Neural cell (in vitro differentiated cells): ENCODE measurements at regions not wholly inside any gene's neighbourhood (a gene's known extent, or its start where the extent isn't known, plus 50 kb on each side); places are given as distances from the start of the nearest gene placed in this dataset.

Source experiments
- H2AFZ ChIP-seq: fragments of 200-600, 300-800 bp; sonication (generic), shearing (Covaris generic); 2 replicates; pipeline ENCODE4 v1.6.0; 2014; ENCODE audit warnings: low read depth, mild to moderate bottlenecking, antibody characterized with exemption, low read length, moderate library complexity
- H3F3A ChIP-seq: fragments of 200-600 bp; shearing (Covaris generic); 2 replicates; pipeline ENCODE4 v1.6.1; 2016; ENCODE audit warnings: mild to moderate bottlenecking, moderate library complexity, mixed read lengths, antibody characterized with exemption, low read length; ENCODE audit not compliant: insufficient read depth, poor library complexity, severe bottlenecking
- H3K27ac ChIP-seq: fragments of 200-600, 300-800 bp; sonication (generic), shearing (Covaris generic); 2 replicates; pipeline ENCODE4 v1.5.1; 2014; ENCODE audit warnings: mild to moderate bottlenecking, low read length, moderate library complexity
- H3K27me3 ChIP-seq: fragments of 300-800, 200-600 bp; sonication (generic), shearing (Covaris generic); 2 replicates; pipeline ENCODE4 v1.6.0; 2014; ENCODE audit warnings: mild to moderate bottlenecking, low read depth, low read length, moderate library complexity; ENCODE audit not compliant: insufficient read depth
- H3K36me3 ChIP-seq: fragments of 300-800, 200-600 bp; sonication (generic), shearing (Covaris generic); 2 replicates; pipeline ENCODE4 v1.5.1; 2014; ENCODE audit warnings: mild to moderate bottlenecking, antibody characterized with exemption, low read length, moderate library complexity; ENCODE audit not compliant: insufficient read depth
- H3K4me2 ChIP-seq: fragments of 300-800, 200-600 bp; sonication (generic), shearing (Covaris generic); 2 replicates; pipeline ENCODE4 v1.6.0; 2014; ENCODE audit warnings: mild to moderate bottlenecking, low read length
- H3K4me3 ChIP-seq: fragments of 300-800, 200-600 bp; sonication (generic), shearing (Covaris generic); 2 replicates; pipeline ENCODE4 v1.5.1; 2014; ENCODE audit warnings: mild to moderate bottlenecking, low read length, moderate library complexity
- H3K79me2 ChIP-seq: fragments of 200-600 bp; shearing (Covaris generic); replicated peaks from 2 replicates; pipeline ENCODE4 v1.6.0; 2014; ENCODE audit warnings: mild to moderate bottlenecking, low read length, moderate library complexity; ENCODE audit not compliant: insufficient read depth
- H3K9ac ChIP-seq: fragments of 300-800, 200-600 bp; sonication (generic), shearing (Covaris generic); 2 replicates; pipeline ENCODE4 v1.6.1; 2016; ENCODE audit warnings: mild to moderate bottlenecking, low read length, mixed read lengths
- H3K9me2 ChIP-seq: fragments of 200-600 bp; shearing (Covaris generic); 2 replicates; pipeline ENCODE4 v1.6.1; 2016; ENCODE audit warnings: mild to moderate bottlenecking, low read length, mixed read lengths; ENCODE audit not compliant: insufficient read depth
- H3K9me3 ChIP-seq: fragments of 200-600, 300-800 bp; sonication (generic), shearing (Covaris generic); 2 replicates; pipeline ENCODE4 v1.6.1; 2016; ENCODE audit warnings: mild to moderate bottlenecking, mixed run types, low read length, moderate library complexity, mixed read lengths
- H4K20me1 ChIP-seq: fragments of 200-600 bp; shearing (Covaris generic); 2 replicates; pipeline ENCODE4 v1.6.1; 2016; ENCODE audit warnings: mild to moderate bottlenecking, mixed run types; ENCODE audit not compliant: insufficient read depth
- EP300 ChIP-seq: fragments of 450-650 bp; conservative IDR thresholded peaks from 2 replicates; pipeline ENCODE4 v1.6.1; 2014; ENCODE audit warnings: antibody characterized with exemption, mild to moderate bottlenecking, moderate library complexity; ENCODE audit not compliant: poor library complexity, severe bottlenecking
- EZH2 ChIP-seq: fragments of 200-600, 300-800 bp; shearing (Covaris generic), sonication (generic); IDR thresholded peaks from 2 replicates; pipeline ENCODE4 v1.6.1; 2014; ENCODE audit warnings: antibody characterized with exemption, low read length, borderline replicate concordance, mild to moderate bottlenecking; ENCODE audit not compliant: insufficient read depth, poor library complexity, severe bottlenecking
- MXI1 ChIP-seq: fragments of 450-650 bp; conservative IDR thresholded peaks from 2 replicates; pipeline ENCODE4 v1.6.1; 2014; ENCODE audit warnings: antibody characterized with exemption, mild to moderate bottlenecking; ENCODE audit not compliant: poor library complexity, severe bottlenecking
- POLR2AphosphoS5 ChIP-seq: IDR thresholded peaks from 2 replicates; pipeline ENCODE4 v1.6.1; 2012
- RAD21 ChIP-seq: fragments of 450-650 bp; conservative IDR thresholded peaks from 2 replicates; pipeline ENCODE4 v1.6.1; 2014; ENCODE audit warnings: antibody characterized with exemption, mild to moderate bottlenecking, moderate library complexity
- REST ChIP-seq: IDR thresholded peaks from 2 replicates; pipeline ENCODE4 v1.6.1; 2012; ENCODE audit warnings: borderline replicate concordance
- SMC3 ChIP-seq: fragments of 450-650 bp; conservative IDR thresholded peaks from 2 replicates; pipeline ENCODE4 v1.6.1; 2014; ENCODE audit warnings: antibody characterized with exemption, mild to moderate bottlenecking, moderate library complexity; ENCODE audit not compliant: poor library complexity
- TAF1 ChIP-seq: IDR thresholded peaks from 2 replicates; pipeline ENCODE4 v1.6.1; 2012; ENCODE audit warnings: low read depth
- TF ChIP-seq, protein P1 (sequence below): fragments of 450-650 bp; IDR thresholded peaks from 2 replicates; pipeline ENCODE4 v1.5.1; 2014; ENCODE audit warnings: antibody characterized with exemption, mild to moderate bottlenecking, moderate library complexity; ENCODE audit not compliant: poor library complexity, severe bottlenecking

DNA sequence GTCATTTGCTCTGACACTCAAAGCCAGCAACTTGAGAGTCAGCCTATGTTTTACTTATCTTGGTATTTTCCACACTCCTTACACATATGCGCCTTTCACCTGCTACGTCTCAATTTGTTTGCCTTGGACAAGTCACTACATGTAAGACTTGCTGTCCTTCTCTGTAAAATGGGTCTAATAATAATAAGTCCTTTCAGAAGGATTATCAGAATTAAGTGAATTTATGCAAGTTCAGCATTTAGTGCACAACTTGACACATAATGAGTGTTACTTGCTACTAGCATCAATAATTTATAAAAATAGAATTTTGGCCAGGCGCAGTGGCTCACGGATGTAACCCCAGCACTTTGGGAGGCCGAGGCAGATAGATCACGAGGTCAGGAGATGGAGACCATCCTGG lies 71.1 kb upstream of the UBL3 start:
- no peak overlapping the region for H2AFZ ChIP-seq
- no peaks in the 10 kb centered on the region for H3K79me2 ChIP-seq
- H3K9ac ChIP-seq: no peak overlapping the region
- no peaks in the 10 kb centered on the region for H4K20me1 ChIP-seq
- H3K9me3 ChIP-seq: no peaks in the 10 kb centered on the region
- TF ChIP-seq RAD21 (no peak), EP300 (no peak)
- no peak overlapping the region for H3K4me3 ChIP-seq
- no peaks in the 10 kb centered on the region for H3K9me2 ChIP-seq
- H3F3A ChIP-seq: no peaks in the 10 kb centered on the region
- no peaks in the 10 kb centered on the region for H3K27me3 ChIP-seq
- no peak overlapping the region for H3K4me2 ChIP-seq
- H3K36me3 ChIP-seq: no peaks in the 10 kb centered on the region
- no peak overlapping the region for H3K27ac ChIP-seq

GRCh38 chr13:29920025-29920643 lies 69.7 kb upstream of the UBL3 start:
- TF ChIP-seq MXI1 (no peak), SMC3 (no peak), POLR2AphosphoS5 (no peak), EZH2 (no peak), REST (no peak), EP300 (no peak), TAF1 (no peak), RAD21 (no peak)
- TF ChIP-seq, protein P1, sequence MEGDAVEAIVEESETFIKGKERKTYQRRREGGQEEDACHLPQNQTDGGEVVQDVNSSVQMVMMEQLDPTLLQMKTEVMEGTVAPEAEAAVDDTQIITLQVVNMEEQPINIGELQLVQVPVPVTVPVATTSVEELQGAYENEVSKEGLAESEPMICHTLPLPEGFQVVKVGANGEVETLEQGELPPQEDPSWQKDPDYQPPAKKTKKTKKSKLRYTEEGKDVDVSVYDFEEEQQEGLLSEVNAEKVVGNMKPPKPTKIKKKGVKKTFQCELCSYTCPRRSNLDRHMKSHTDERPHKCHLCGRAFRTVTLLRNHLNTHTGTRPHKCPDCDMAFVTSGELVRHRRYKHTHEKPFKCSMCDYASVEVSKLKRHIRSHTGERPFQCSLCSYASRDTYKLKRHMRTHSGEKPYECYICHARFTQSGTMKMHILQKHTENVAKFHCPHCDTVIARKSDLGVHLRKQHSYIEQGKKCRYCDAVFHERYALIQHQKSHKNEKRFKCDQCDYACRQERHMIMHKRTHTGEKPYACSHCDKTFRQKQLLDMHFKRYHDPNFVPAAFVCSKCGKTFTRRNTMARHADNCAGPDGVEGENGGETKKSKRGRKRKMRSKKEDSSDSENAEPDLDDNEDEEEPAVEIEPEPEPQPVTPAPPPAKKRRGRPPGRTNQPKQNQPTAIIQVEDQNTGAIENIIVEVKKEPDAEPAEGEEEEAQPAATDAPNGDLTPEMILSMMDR: no peak

GRCh38 chr13:29918845-29919244 lies 68.4 kb upstream of the UBL3 start:
- Histone ChIP-seq H3K27ac (no peak overlapping the region), H3K79me2 (no peaks in the 10 kb centered on the region), H3K27me3 (no peaks in the 10 kb centered on the region), H3K4me3 (no peak overlapping the region), H2AFZ (no peak overlapping the region), H3K9ac (no peak overlapping the region), H3K9me3 (no peaks in the 10 kb centered on the region), H3K4me2 (no peak overlapping the region), H4K20me1 (no peaks in the 10 kb centered on the region), H3F3A (no peaks in the 10 kb centered on the region), H3K9me2 (no peaks in the 10 kb centered on the region), H3K36me3 (no peaks in the 10 kb centered on the region)
- no peak for TF ChIP-seq TAF1
- no peak for TF ChIP-seq POLR2AphosphoS5
- no peak for TF ChIP-seq EZH2
- TF ChIP-seq, protein P1: no peak
- no peak for TF ChIP-seq MXI1
- no peak for TF ChIP-seq REST
- no peak for TF ChIP-seq EP300

More at GRCh38 chr13:29920025-29920643, 69.7 kb upstream of the UBL3 start:
- H3F3A ChIP-seq: no peaks in the 10 kb centered on the region
- no peaks in the 10 kb centered on the region for H4K20me1 ChIP-seq
- no peak overlapping the region for H3K27ac ChIP-seq
- H3K36me3 ChIP-seq: no peaks in the 10 kb centered on the region
- no peak overlapping the region for H2AFZ ChIP-seq
- no peaks in the 10 kb centered on the region for H3K9me3 ChIP-seq
- no peaks in the 10 kb centered on the region for H3K9me2 ChIP-seq
- H3K4me2 ChIP-seq: no peak overlapping the region
- H3K4me3 ChIP-seq: no peak overlapping the region
- H3K27me3 ChIP-seq: no peaks in the 10 kb centered on the region
- H3K79me2 ChIP-seq: no peaks in the 10 kb centered on the region
- H3K9ac ChIP-seq: no peak overlapping the region
